AG08395 (cell line): ENCODE measurements at regions not wholly inside any gene's neighbourhood (a gene's known extent, or its start where the extent isn't known, plus 50 kb on each side); places are given as distances from the start of the nearest gene placed in this dataset.

ENCODE experiments used
- DNase-seq: peaks from one replicate; pipeline ENCODE4 v3.0.0; 2012; ENCODE audit warnings: mixed read lengths, low spot score

DNA sequence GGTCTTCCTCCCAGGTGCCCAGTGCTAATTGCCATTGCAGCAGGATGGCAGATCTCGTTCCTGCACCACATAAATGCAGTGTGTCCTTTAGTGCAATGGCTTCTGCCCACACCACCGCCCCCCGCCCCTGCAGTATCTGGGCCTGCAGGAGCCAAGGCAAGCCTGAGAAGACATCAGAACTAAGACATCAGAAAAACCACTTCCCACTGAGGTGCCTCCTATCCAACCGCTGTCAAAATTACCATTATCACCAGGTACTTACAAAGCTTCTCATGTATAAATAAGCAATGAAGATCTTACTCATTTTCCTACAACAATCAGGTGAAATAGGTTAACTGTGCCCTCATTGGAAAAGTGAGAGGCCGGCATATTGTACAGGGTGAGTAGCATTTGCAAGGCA, 228.8 kb downstream of the FBXO15 start:
- no peak for DNase-seq

DNA sequence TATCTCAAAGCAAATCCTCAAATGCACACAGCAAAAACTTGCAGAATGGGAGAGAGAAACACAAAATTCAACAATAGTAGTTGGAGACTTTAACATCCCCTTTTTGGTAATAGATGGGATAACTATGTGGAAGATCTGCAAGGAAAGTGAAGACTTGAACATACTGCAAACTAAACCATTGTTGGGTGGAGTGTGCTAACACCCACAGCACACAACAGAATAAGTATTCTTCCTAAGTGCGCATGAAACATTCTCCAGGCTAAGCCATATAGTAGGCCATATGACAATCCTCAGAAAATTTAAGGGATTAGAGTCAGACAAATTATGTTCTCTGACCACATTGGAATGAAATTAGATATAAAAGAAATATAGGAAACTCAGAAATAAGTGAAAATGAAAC, 230.6 kb downstream of the FBXO15 start:
- DNase-seq = no peak

DNA sequence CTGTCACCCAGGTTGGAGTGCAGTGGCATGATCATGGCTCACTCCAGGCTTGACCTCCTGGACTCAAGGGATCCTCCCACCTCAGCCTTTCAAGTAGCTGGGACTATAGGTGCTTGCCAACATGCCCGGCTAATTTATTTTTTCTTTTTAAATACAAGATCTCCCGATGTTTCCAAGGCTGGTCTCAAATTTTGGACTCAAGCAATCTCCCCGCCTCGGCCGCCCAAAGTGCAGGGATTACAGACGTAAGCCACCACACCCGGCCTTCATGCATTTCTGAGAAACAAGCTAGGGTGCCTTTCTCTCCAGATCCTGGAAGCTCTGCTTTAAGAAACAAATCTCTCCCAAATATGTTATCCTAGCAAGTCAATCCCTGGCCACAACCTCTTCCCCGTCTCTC, 234.1 kb downstream of the FBXO15 start:
- DNase-seq = no peak

DNA sequence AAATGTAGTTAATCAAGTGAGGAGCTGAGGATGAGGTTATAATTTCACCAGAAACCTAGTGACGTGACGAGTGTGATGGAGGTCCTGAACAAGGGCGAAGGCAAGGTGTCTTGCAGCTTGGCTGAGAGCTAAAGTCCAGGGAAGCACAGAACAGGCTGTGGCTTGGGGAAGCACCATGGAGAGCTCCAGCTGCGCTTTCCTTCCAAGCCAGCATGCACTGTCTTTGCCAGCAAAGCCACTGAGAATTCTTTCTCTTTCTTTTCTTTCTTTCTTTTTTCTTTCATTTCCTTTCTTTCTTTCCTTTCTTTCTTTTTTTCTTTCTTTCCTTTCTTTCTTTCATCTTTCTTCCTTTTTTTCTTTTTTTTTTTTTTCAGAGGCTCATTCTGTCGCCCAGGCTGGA, 239.3 kb downstream of the FBXO15 start:
- DNase-seq = peak; percentile 10

DNA sequence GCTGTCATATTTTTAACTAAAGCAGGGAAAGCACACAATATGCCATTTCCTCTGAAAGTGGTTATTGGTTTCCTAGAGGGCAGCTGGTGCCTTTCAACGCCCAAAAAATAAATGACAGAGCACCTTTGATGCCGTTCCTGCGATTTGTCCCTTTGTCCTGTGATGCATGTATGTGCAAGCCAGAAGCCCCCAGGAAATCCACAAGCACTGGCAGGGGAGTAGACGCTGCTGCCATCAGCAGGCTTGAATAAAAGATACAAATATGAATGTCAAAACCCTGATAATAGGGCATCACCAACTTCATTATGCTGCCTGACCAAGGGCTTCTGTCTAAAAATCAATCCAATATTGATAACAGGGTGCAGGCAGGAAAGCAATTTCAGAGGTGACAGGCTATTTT, 246.1 kb downstream of the FBXO15 start:
- DNase-seq = no peak

DNA sequence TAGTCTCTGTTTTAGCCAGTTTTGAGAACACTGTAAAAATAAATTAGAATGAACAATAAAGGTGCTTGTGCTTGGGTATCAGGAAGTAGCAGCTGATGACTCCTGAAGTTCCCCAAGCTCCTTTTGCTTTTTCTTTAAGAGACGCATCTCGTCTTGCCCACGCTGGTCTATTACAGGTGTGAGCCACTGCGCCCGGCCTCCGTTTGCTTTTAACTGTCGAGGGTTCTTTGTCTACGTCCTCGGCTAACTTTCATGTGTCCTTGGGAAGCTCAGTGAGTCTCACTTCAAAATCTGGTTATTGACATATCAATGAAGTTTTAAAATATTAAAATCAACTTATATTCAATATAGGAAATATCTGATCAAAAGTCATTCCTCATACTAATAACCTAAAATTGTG, 246.5 kb downstream of the FBXO15 start:
- DNase-seq = no peak

DNA sequence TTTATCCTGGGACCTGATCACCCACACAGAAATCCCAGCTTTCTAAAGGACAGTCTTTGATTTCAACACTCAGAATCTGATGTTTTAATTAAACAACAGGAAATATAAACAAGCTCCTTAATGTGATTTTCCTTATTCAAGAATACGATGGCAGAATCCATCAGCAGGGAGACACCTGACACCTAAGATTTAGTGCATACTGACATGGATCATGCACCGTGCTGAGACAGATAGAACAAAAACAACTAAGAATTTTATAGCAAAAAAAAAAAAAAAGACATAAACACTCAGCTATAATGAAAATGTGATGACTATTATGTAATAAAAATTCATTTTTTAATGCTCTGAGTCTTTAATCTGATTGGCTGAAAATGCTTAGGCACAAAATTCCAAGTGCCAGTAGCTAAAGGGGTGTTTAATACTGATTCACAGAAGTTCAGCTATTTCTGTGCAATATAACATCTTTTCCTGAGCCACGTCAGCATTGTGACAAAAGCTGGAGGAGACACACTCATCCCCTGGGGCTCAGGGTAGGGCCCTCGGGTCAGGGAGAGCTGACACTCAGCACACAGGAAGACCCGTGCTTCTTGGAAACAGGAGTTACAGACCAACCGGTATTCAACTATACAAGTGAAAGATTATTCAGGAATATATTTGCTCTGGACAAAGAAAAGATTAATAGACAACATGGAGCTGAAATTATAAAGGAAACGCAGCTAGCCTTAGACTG, 247.4 kb downstream of the FBXO15 start:
- DNase-seq = no peak

DNA sequence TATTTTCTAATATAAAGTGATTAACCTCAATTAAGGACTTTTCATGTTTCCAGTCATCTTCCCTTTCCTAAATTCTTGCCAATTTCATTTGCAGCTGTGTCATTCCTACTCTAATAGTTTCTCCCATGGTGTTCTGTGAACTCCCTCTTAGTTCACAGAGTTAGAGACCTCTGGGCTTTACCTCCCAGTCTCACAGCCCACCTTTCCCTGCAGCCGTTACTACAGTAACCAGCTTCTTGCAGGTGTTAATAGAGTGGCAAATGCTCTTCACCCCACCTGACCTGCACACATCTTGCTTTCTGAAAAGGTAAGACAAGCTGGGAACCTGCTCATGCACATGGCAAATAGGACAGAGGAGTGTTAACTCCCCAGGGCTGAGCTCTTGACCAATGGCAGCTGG, 250.1 kb downstream of the FBXO15 start:
- no peak for DNase-seq

DNA sequence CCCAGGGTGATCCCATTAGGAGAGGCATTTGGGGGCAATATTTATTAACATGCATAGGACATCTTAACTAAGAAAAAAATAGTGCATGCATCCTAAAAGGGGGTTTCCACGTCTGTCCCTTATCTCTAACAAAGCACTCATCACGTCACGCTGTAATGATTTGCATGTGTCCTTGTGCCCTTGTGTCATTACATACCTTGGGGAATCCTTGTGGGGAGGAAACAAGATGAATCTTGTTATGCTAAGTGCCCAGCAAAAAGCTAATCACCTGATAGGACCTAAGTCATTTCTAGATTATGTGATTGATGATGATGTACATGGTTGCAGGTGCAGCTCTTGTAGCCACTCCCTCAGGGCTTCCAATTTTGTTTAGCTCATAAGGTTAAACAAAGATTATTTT, 250.9 kb downstream of the FBXO15 start:
- no peak for DNase-seq

DNA sequence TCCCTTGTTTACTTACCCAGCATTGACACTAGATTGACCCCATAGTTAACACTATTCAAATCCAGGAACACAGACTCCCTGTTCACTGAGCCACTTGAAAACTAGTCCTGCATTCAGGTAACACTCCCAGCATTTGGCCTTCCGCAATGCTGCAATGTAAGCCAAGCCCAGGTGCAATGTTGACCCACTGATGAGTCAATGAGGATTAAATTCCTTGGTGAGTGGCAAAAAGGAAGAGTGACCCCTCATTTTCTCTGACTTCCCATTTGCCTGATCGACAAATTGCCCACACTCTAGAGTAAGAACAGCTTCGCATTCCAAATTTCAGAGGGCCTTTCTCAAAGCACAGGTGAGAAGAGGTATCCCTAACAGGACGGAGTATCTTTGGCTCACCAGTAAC, 251.9 kb downstream of the FBXO15 start:
- no peak for DNase-seq

DNA sequence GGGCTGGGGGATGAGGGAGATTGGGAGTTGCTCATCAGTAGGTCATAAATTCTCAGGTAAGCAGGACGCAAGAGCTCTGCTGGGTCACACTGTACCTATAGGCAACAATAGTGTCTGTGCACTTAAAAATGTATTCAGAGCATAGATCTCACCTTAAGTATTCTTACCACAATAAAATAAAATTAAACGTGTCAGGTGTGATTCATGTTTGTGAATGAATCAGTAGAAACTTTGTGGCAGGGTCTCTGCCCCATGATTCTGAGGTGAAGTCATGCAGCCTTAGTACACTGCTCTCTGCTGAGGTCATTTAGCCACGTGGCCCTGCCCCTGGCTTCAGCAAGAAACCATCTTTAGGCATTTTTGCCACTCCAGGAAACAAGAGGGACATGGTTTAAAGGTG, 253.8 kb downstream of the FBXO15 start:
- no peak for DNase-seq

DNA sequence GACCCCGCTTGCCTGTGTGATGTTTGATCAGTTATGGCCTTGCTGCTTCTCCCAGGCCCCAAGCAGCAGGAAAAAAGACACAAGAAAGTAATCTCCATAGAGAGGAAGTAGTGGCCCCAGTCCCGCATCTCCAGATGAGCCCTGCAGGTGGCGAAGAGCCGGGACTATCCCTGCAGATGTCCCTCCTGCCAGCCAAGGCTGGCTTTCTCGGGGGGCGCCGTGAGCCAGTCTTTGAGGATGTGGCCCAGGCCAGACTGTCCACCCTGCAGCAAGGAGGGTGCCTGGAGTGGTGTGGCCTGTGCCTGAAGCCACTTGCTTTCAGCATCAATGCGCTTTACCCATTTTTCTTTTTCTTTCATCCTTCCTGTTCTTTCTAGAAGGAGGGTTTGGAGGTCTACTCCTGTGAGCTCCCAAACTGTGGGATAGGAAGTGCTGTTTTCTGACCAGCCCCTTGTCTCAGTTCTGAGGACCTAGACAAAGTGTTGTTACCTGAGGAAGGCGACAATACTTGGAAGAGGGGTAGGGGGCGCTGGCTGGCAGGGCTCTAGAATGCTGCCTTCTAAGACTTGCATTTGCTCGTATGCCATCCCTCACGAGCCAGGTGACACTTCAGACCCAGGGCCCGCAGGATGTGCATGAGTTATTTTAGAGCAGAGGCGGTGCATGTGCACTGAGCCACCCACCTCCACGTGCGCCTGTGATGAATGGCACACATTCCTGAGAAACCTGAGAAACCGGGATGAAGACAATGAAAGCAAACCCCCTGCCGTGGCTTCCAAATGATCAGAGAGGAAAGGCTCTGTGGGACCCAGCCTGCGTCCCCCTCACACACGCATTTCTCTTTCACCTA, 255.8 kb downstream of the FBXO15 start:
- DNase-seq = no peak

DNA sequence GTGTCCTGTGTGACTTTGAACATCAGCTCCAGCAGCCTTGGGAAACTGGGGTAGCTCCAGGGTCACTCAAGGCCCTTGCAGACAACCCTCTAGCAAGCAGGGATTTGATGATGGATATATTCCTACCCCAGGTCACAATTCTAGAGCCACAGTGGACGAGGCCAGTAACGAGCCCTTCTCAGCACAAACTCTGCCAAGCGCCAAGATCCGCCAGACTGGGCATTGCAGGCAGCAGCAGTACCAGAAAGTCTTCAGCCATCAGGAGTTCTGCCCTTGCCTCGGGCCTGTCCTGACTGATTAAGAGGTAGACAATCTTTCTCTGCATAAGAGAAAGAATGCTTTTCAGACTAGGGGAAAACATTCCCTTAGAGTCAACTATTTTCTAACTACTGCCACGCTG, 259.1 kb downstream of the FBXO15 start:
- no peak for DNase-seq

DNA sequence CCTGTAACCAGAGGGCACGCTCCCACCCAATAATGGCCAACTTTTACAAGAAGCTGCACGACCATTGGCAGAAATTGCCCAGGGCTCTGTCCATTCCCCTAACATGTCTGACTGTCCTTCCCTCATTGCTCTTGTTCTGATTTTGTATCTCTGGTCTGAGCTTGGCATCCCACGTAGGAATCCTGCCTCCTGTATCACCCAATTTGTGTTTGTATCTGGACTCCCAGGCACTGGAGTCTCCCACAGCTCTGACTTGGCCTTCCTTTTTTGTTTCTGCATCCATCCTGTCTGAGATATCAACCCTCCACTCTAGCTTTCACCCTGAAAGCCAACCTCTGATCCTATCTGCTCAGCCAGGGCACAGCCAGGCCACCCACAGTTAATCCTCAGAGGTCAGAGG, 259.8 kb downstream of the FBXO15 start:
- DNase-seq = no peak

DNA sequence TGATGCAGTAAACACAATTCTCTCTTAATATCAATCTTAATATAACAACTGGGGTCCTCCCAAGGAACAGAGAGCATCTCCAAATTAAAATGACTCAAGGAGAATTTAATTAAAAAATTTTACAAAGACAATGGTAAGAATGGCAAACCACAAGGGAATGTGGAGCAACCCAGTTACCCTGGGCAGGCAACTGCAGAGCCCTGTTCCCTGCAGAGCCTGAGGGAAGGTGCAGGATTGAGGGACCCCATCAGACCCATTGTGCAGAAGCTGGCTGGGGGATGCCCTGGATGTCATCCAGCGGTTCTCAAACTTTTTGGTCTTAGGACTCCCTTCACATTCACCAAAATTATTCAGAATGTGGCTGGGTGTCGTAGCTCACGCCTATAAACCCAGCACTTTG, 262.8 kb downstream of the FBXO15 start:
- no peak for DNase-seq

DNA sequence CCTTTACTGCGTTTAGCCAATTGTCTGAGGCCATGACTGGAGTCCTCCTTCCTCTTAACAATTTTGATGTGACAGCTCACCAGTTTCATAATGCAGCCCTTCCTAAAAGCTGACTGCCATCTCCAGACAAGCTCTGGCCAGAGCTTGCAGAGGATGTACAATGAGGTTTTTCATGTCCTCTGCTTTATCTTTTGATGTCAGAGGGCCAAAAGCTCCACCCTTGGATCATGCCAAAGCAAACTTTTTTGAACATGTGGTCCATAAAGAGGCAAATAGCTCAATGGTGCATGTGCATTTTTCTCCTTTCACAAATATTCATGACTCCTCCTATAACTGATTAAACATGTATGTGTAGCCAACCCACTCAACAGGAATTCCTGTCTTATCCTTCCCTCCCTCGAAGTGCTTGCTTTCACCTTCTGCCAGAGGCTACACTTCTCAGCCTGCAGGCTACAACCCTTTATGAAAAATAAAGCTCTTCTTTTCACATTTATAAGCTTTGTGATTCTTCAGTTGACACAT, 266.2 kb downstream of the FBXO15 start:
- no peak for DNase-seq

DNA sequence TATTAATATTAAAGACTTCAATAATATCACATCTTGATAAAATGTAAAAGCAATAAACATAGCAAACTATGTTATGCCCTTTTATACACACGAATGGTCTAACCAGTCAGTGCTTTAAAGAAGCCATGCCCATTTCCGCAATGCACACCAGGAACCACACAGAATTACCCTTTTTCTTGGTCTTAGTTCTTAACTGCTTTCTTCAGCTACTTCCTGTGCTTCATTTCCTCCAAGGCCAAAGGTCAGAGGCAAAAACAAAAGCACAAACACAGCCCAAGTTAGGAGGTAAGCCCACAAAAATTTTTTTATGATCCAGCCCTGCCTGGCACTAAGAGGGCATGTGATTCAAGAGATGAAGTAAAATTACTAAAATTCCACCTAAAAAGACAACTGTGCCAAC, 267.2 kb downstream of the FBXO15 start:
- no peak for DNase-seq

DNA sequence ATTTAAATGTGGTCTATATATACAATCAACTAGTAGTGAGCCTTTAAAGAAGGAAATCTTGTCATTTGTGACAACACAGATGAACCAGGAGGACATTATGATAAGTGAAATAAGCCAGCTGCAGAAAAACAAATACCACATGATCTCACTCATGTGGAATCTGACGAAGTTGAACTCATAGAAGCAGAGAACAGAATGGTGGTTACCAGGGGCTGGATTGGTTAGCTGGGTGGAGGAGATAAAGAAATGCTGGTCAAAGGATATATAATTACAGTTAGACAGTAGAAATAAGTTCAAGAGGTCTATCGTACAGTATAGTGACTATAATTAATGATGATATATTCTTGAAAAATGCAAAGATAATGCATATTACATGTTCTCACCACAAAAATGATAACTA, 267.9 kb downstream of the FBXO15 start:
- no peak for DNase-seq

DNA sequence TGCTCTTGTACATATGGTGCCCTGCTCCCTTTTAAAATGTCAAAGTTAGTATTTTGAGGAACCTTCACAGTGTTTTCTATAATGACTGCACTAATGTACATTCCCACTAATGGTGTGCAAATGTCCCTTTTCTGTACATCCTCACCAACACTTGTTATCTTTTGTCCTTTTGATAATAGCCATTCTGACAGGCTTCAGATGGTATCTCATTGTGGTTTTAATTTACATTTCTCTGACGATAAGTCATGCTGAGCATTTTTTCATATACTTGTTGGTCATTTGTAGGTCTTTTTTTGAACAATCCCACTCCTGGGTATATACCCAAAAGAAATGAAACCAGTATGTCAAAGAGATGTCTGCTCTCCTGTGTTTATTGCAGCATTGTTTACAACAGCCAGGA, 268.3 kb downstream of the FBXO15 start:
- DNase-seq = no peak

DNA sequence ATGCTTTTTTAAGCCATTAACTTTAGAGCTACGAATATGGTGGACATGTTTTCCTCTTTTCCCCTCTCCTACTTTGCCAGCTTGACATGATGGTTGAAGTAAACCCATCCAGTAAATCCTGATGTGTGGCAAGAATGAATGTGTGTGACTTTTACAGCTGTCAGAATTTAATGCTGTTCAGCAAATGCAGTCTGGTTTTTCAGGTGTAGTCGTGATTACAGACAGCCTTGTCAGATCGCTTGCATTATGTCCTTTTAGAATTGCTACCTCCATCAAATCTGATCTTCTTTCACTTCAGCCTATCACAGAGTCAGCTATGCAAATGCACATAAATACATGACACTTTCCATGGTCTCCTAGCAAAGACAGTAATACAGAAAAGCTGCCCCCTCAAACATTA, 278.5 kb downstream of the FBXO15 start:
- no peak for DNase-seq

DNA sequence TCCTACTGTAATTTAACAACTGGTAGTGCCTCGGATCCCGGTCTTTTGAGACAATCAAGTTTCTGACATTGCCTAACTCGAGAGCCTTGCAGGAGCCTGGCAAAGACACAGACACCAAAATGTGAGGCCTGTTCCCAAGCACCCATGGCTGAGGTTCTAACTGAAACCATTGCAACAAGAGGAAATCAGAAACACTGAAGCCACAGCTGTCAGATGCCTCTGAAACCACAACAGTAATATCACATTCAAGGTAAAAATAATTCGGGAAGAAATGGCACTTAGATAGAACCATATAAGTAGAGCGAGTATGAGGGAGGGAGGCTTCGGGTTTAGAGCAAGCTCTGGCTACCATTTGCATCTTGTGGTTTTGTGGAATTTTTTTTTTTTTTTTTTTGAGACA, 285.9 kb downstream of the FBXO15 start:
- DNase-seq = no peak

DNA sequence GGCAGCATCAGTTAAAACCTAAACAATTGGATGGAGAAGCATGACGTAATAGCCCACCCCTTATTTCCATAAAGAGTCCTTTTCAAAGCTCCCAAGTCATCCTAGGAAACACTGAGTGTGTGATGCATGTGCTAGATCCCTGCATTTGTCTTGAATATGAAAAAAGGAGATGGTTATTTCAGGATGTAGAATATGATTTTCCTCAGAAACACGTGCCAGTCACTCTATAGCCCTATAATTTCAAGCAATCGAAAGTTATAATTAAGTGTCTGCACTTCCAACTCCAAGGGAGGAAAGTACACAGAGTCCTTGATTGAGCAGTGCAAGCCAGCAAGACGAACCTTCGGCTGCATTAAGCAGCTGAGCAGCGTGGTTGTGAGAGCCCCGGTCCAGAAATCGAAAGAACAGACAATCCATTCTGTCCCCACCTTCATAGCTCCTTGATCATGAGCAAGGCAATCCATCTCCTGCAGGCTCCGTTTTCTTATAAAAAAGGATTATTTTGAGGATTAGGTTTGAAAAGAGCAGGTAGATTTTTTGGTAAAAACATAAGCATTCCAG, 287.7 kb downstream of the FBXO15 start:
- DNase-seq = no peak
